HL-60 (cell line): ENCODE measurements at regions not wholly inside any gene's neighbourhood (a gene's known extent, or its start where the extent isn't known, plus 50 kb on each side); places are given as distances from the start of the nearest gene placed in this dataset.

ENCODE experiments used
- TF ChIP-seq, protein P1 (sequence below): IDR thresholded peaks from one replicate; pipeline ENCODE4 v1.5.1; 2011; ENCODE audit warnings: low read length, control low read depth, inconsistent platforms; ENCODE audit not compliant: insufficient read depth
- TF ChIP-seq, protein P2 (sequence below): IDR thresholded peaks from 2 replicates; pipeline ENCODE4 v1.6.1; 2012; ENCODE audit warnings: low read depth; ENCODE audit not compliant: insufficient replicate concordance

DNA sequence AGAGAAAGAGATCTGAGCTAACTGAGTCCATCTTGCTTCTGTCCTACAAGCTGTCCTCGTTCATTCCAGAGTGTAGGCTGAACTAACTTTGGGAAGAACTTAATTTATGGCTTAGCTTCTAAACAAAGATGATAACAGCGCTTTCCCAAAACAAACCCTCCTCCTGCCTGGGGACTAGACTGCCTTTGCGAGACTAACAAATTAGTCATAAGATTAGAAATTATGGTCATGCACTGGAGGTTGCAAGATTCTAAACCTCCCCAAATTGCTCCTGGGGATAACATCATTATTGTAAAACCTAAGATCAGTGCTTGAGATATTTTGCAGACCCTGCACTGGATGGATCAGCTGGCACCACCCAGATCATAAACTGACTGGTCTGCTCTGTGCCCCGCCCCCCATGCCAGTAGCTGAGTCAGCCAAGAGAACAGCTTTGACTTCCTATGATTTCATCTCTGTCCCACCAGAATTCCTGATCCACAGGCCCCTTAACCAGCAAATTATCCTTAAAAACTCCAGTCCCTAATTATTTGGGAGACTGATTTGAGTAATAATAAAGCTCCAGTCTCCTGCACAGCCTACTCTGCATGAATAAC lies 883.3 kb downstream of the TRIML1 start:
- TF ChIP-seq, protein P1, sequence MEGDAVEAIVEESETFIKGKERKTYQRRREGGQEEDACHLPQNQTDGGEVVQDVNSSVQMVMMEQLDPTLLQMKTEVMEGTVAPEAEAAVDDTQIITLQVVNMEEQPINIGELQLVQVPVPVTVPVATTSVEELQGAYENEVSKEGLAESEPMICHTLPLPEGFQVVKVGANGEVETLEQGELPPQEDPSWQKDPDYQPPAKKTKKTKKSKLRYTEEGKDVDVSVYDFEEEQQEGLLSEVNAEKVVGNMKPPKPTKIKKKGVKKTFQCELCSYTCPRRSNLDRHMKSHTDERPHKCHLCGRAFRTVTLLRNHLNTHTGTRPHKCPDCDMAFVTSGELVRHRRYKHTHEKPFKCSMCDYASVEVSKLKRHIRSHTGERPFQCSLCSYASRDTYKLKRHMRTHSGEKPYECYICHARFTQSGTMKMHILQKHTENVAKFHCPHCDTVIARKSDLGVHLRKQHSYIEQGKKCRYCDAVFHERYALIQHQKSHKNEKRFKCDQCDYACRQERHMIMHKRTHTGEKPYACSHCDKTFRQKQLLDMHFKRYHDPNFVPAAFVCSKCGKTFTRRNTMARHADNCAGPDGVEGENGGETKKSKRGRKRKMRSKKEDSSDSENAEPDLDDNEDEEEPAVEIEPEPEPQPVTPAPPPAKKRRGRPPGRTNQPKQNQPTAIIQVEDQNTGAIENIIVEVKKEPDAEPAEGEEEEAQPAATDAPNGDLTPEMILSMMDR, result no peak
- TF ChIP-seq, protein P2, sequence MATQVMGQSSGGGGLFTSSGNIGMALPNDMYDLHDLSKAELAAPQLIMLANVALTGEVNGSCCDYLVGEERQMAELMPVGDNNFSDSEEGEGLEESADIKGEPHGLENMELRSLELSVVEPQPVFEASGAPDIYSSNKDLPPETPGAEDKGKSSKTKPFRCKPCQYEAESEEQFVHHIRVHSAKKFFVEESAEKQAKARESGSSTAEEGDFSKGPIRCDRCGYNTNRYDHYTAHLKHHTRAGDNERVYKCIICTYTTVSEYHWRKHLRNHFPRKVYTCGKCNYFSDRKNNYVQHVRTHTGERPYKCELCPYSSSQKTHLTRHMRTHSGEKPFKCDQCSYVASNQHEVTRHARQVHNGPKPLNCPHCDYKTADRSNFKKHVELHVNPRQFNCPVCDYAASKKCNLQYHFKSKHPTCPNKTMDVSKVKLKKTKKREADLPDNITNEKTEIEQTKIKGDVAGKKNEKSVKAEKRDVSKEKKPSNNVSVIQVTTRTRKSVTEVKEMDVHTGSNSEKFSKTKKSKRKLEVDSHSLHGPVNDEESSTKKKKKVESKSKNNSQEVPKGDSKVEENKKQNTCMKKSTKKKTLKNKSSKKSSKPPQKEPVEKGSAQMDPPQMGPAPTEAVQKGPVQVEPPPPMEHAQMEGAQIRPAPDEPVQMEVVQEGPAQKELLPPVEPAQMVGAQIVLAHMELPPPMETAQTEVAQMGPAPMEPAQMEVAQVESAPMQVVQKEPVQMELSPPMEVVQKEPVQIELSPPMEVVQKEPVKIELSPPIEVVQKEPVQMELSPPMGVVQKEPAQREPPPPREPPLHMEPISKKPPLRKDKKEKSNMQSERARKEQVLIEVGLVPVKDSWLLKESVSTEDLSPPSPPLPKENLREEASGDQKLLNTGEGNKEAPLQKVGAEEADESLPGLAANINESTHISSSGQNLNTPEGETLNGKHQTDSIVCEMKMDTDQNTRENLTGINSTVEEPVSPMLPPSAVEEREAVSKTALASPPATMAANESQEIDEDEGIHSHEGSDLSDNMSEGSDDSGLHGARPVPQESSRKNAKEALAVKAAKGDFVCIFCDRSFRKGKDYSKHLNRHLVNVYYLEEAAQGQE, result no peak
